K562 (cell line): ENCODE measurements at regions not wholly inside any gene's neighbourhood (a gene's known extent, or its start where the extent isn't known, plus 50 kb on each side); places are given as distances from the start of the nearest gene placed in this dataset.

ENCODE experiments used
- CEBPB ChIP-seq: fragments of 450-650 bp; IDR thresholded peaks from 2 replicates; pipeline ENCODE4 v1.6.1; 2016; ENCODE audit warnings: missing genetic modification characterization, missing compliant biosample characterization
- CHD2 ChIP-seq: IDR thresholded peaks from 2 replicates; pipeline ENCODE4 v1.6.1; 2011; ENCODE audit warnings: low read depth, low read length
- FOXK2 ChIP-seq, 2 experiments: fragments of 450-650 bp; IDR thresholded peaks in 1 of 2; conservative IDR thresholded peaks in 1 of 2; 2 replicates each; pipeline ENCODE4 v1.6.1; 2016; ENCODE audit warnings: low read depth in 2 of 2, mild to moderate bottlenecking in 1 of 2
- MYBL2 ChIP-seq, 2 experiments: fragments of 450-650 bp in 1 of 2; sonication (generic) in 1 of 2; formaldehyde crosslinking in 1 of 2; IDR thresholded peaks; 2 replicates each; pipeline versions ENCODE4 v1.6.1 to v1.8.1; 2017 to 2022; ENCODE audit warnings: borderline replicate concordance in 1 of 2, inconsistent platforms in 1 of 2, low read depth in 1 of 2, mild to moderate bottlenecking in 1 of 2, missing genetic modification reagents in 1 of 2, moderate library complexity in 1 of 2
- NFYB ChIP-seq: IDR thresholded peaks from 2 replicates; pipeline ENCODE4 v1.6.1; 2011; ENCODE audit warnings: mild to moderate bottlenecking, moderate library complexity; ENCODE audit not compliant: insufficient read length; ENCODE audit errors: extremely low read depth
- RCOR1 ChIP-seq, 2 experiments: IDR thresholded peaks; 2 replicates each; pipeline ENCODE4 v1.6.1; 2012; ENCODE audit warnings: low read depth in 2 of 2, low read length in 2 of 2, borderline replicate concordance in 1 of 2, improper control_type of control experiment in 1 of 2
- TF ChIP-seq, protein P1 (sequence below), 2 experiments: fragments of 450-650 bp in 1 of 2; sonication (generic) in 1 of 2; formaldehyde crosslinking in 1 of 2; IDR thresholded peaks in 1 of 2; conservative IDR thresholded peaks in 1 of 2; 2 replicates each; pipeline versions ENCODE4 v1.6.1 to v1.8.1; 2016 to 2023; ENCODE audit warnings: mild to moderate bottlenecking in 2 of 2, moderate library complexity in 2 of 2, inconsistent platforms in 1 of 2, missing genetic modification reagents in 1 of 2
- TF ChIP-seq, protein P2 (sequence below), 3 experiments: IDR thresholded peaks in 2 of 3; conservative IDR thresholded peaks in 1 of 3; 2 replicates each; pipeline ENCODE4 v1.5.1; 2011 to 2012; ENCODE audit warnings: low read length in 3 of 3, mild to moderate bottlenecking in 3 of 3, control low read depth in 2 of 3, improper control_type of control experiment in 1 of 3, inconsistent platforms in 1 of 3, low read depth in 1 of 3, mixed read lengths in 1 of 3, moderate library complexity in 1 of 3; ENCODE audit not compliant: insufficient read depth in 2 of 3
- TF ChIP-seq, protein P3 (sequence below): fragments of 450-650 bp; IDR thresholded peaks from 2 replicates; pipeline ENCODE4 v1.6.1; 2016; ENCODE audit warnings: mild to moderate bottlenecking
- TF ChIP-seq, protein P4 (sequence below): sonication (generic); formaldehyde crosslinking; IDR thresholded peaks from 2 replicates; pipeline ENCODE4 v1.8.0; 2022; ENCODE audit warnings: mild to moderate bottlenecking, missing genetic modification reagents

DNA sequence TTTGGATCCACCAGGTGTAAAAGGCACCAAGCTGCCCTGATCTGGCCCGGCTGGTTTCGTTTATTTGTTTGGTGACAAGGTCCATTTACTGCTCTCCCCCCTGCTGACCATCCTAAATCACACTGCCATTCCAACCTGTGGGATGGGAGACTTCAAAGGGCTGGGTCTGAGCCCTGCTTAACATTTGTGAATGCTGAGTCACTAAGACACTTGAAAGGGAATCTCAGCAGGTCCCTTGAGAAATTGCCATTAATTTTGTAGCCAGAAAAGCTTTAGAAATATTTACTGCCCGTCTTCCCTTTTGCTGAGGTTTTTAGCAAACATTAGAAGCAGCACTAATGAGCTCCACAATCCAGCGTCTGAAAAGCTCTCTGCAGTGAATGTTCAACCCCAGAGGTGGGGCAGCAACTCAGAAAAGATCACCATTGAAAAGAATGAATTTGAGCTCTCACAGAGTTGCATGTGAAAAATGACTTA lies 133.8 kb downstream of the ARL4C start:
- TF ChIP-seq, protein P1, sequence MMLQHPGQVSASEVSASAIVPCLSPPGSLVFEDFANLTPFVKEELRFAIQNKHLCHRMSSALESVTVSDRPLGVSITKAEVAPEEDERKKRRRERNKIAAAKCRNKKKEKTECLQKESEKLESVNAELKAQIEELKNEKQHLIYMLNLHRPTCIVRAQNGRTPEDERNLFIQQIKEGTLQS (IDR thresholded peaks at IDR 0.05) = no peak
- TF ChIP-seq, protein P1 (CRISPR knock-in tag; conservative IDR thresholded peaks at IDR 0.05) = no peak
- TF ChIP-seq FOXK2 (conservative IDR thresholded peaks at IDR 0.05 in 1 of 2, IDR thresholded peaks at IDR 0.05 in 1 of 2; ENCODE audit: low read depth in 2 of 2) (no peak), NFYB (no peak), CHD2 (no peak), MYBL2 (IDR thresholded peaks at IDR 0.05; ENCODE audit: low read depth) (no peak), MYBL2 (CRISPR knock-in tag; IDR thresholded peaks at IDR 0.05; ENCODE audit: borderline replicate concordance) (no peak), RCOR1 (IDR thresholded peaks at IDR 0.05; ENCODE audit: borderline replicate concordance in 1 of 2, low read depth in 2 of 2, low read length in 2 of 2) (no peak), CEBPB (tag) (no peak)
- TF ChIP-seq, protein P2, sequence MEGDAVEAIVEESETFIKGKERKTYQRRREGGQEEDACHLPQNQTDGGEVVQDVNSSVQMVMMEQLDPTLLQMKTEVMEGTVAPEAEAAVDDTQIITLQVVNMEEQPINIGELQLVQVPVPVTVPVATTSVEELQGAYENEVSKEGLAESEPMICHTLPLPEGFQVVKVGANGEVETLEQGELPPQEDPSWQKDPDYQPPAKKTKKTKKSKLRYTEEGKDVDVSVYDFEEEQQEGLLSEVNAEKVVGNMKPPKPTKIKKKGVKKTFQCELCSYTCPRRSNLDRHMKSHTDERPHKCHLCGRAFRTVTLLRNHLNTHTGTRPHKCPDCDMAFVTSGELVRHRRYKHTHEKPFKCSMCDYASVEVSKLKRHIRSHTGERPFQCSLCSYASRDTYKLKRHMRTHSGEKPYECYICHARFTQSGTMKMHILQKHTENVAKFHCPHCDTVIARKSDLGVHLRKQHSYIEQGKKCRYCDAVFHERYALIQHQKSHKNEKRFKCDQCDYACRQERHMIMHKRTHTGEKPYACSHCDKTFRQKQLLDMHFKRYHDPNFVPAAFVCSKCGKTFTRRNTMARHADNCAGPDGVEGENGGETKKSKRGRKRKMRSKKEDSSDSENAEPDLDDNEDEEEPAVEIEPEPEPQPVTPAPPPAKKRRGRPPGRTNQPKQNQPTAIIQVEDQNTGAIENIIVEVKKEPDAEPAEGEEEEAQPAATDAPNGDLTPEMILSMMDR (IDR thresholded peaks at IDR 0.05 in 2 of 3, conservative IDR thresholded peaks at IDR 0.05 in 1 of 3; ENCODE audit: insufficient read depth in 2 of 3, low read depth in 1 of 3, low read length in 3 of 3) = no peak
- TF ChIP-seq, protein P3, sequence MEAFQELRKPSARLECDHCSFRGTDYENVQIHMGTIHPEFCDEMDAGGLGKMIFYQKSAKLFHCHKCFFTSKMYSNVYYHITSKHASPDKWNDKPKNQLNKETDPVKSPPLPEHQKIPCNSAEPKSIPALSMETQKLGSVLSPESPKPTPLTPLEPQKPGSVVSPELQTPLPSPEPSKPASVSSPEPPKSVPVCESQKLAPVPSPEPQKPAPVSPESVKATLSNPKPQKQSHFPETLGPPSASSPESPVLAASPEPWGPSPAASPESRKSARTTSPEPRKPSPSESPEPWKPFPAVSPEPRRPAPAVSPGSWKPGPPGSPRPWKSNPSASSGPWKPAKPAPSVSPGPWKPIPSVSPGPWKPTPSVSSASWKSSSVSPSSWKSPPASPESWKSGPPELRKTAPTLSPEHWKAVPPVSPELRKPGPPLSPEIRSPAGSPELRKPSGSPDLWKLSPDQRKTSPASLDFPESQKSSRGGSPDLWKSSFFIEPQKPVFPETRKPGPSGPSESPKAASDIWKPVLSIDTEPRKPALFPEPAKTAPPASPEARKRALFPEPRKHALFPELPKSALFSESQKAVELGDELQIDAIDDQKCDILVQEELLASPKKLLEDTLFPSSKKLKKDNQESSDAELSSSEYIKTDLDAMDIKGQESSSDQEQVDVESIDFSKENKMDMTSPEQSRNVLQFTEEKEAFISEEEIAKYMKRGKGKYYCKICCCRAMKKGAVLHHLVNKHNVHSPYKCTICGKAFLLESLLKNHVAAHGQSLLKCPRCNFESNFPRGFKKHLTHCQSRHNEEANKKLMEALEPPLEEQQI = no peak
- TF ChIP-seq, protein P4, sequence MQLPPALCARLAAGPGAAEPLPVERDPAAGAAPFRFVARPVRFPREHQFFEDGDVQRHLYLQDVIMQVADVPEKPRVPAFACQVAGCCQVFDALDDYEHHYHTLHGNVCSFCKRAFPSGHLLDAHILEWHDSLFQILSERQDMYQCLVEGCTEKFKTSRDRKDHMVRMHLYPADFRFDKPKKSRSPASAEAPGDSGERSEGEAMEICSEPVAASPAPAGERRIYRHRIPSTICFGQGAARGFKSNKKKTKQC (CRISPR knock-in tag) = no peak
